Astrocyte (in vitro differentiated cells and primary cell): ENCODE measurements at regions not wholly inside any gene's neighbourhood (a gene's known extent, or its start where the extent isn't known, plus 50 kb on each side); places are given as distances from the start of the nearest gene placed in this dataset.

Experiments
- DNase-seq: peaks from one replicate; pipeline ENCODE4 v3.0.0-alpha.2; 2010; ENCODE audit warnings: low read depth
- FAIRE-seq: peaks from 2 replicates; lab custom pipeline; 2011; peaks lifted over from hg19 to GRCh38; lab: Jason Lieb, UNC
- H2AFZ ChIP-seq: 2 replicates; pipeline ENCODE4 v1.6.0; 2012; ENCODE audit warnings: low read depth, low read length, inconsistent platforms
- H3K27ac ChIP-seq: 2 replicates; pipeline ENCODE4 v1.5.1; 2011; ENCODE audit warnings: low read depth, low read length, inconsistent platforms
- H3K27me3 ChIP-seq: 2 replicates; pipeline ENCODE4 v1.6.0; 2011; ENCODE audit warnings: low read length, inconsistent platforms; ENCODE audit not compliant: insufficient read depth
- H3K36me3 ChIP-seq: 2 replicates; pipeline ENCODE4 v1.5.1; 2011; ENCODE audit warnings: low read length, inconsistent platforms; ENCODE audit not compliant: insufficient read depth
- H3K4me1 ChIP-seq: 2 replicates; pipeline ENCODE4 v1.5.1; 2011; ENCODE audit warnings: low read length, inconsistent platforms; ENCODE audit not compliant: insufficient read depth
- H3K4me2 ChIP-seq: 2 replicates; pipeline ENCODE4 v1.6.0; 2012; ENCODE audit warnings: low read length, inconsistent platforms
- H3K4me3 ChIP-seq: 2 replicates; pipeline ENCODE4 v1.5.1; 2011; ENCODE audit warnings: low read depth, mild to moderate bottlenecking, low read length, inconsistent platforms; ENCODE audit not compliant: insufficient read depth
- H3K79me2 ChIP-seq: 2 replicates; pipeline ENCODE4 v1.6.0; 2012; ENCODE audit warnings: mild to moderate bottlenecking, low read length, inconsistent platforms; ENCODE audit not compliant: insufficient read depth
- H3K9ac ChIP-seq: 2 replicates; pipeline ENCODE4 v1.6.0; 2012; ENCODE audit warnings: mild to moderate bottlenecking, low read length, inconsistent platforms
- H3K9me3 ChIP-seq: 2 replicates; pipeline ENCODE4 v1.5.1; 2012; ENCODE audit warnings: low read depth, mild to moderate bottlenecking, low read length, inconsistent platforms; ENCODE audit not compliant: insufficient read depth
- H4K20me1 ChIP-seq: 2 replicates; pipeline ENCODE4 v1.6.0; 2012; ENCODE audit warnings: low read length, inconsistent platforms; ENCODE audit not compliant: insufficient read depth
- H3K27ac Mint-ChIP-seq: one replicate; pipeline ENCODE4 v1.8.0; 2021; ENCODE audit warnings: mild to moderate bottlenecking, mixed read lengths; ENCODE audit not compliant: unreplicated experiment
- H3K27me3 Mint-ChIP-seq: one replicate; pipeline ENCODE4 v1.8.0; 2021; ENCODE audit warnings: low read depth, mixed read lengths; ENCODE audit not compliant: unreplicated experiment
- H3K36me3 Mint-ChIP-seq: one replicate; pipeline ENCODE4 v1.8.0; 2021; ENCODE audit warnings: low read depth, mixed read lengths; ENCODE audit not compliant: unreplicated experiment
- H3K4me1 Mint-ChIP-seq: one replicate; pipeline ENCODE4 v1.8.0; 2021; ENCODE audit warnings: low read depth, mixed read lengths; ENCODE audit not compliant: unreplicated experiment
- H3K4me3 Mint-ChIP-seq: one replicate; pipeline ENCODE4 v1.8.0; 2021; ENCODE audit warnings: mild to moderate bottlenecking, moderate library complexity, mixed read lengths; ENCODE audit not compliant: unreplicated experiment
- H3K9me3 Mint-ChIP-seq: one replicate; pipeline ENCODE4 v1.8.0; 2021; ENCODE audit warnings: mild to moderate bottlenecking, mixed read lengths; ENCODE audit not compliant: unreplicated experiment
- CTCF ChIP-seq: IDR thresholded peaks from 2 replicates; pipeline ENCODE4 v1.5.1; 2011; ENCODE audit warnings: low read depth, mild to moderate bottlenecking, inconsistent platforms, low read length, moderate library complexity; ENCODE audit not compliant: insufficient read depth
- EZH2 ChIP-seq: IDR thresholded peaks from 2 replicates; pipeline ENCODE4 v1.6.1; 2012; ENCODE audit warnings: mild to moderate bottlenecking, low read length, inconsistent platforms; ENCODE audit not compliant: insufficient read depth

GRCh38 chr10:65765006-65765541, 1160.8 kb upstream of the LRRTM3 start:
- no peaks in the 10 kb centered on the region for H3K27me3 ChIP-seq
- no peak overlapping the region for H2AFZ ChIP-seq
- no peaks in the 10 kb centered on the region for H3K36me3 Mint-ChIP-seq
- FAIRE-seq (no peak), DNase-seq (no peak)
- H4K20me1 ChIP-seq = no peaks in the 10 kb centered on the region
- no peak overlapping the region for H3K4me3 Mint-ChIP-seq
- H3K4me1 ChIP-seq = no peaks in the 10 kb centered on the region
- H3K9me3 ChIP-seq = no peaks in the 10 kb centered on the region
- no peaks in the 10 kb centered on the region for H3K4me1 Mint-ChIP-seq
- H3K27me3 Mint-ChIP-seq = no peaks in the 10 kb centered on the region
- H3K9ac ChIP-seq = no peak overlapping the region
- no peak for TF ChIP-seq CTCF
- no peak for TF ChIP-seq EZH2
- no peak overlapping the region for H3K27ac Mint-ChIP-seq
- H3K9me3 Mint-ChIP-seq = peaks cover 2% of the 10 kb centered on the region
- H3K4me3 ChIP-seq = no peak overlapping the region
- H3K79me2 ChIP-seq = no peaks in the 10 kb centered on the region
- H3K36me3 ChIP-seq = no peaks in the 10 kb centered on the region
- no peak overlapping the region for H3K4me2 ChIP-seq
- no peak overlapping the region for H3K27ac ChIP-seq

GRCh38 chr10:65769828-65770227, 1156.0 kb upstream of the LRRTM3 start:
- H2AFZ ChIP-seq = no peak overlapping the region
- H3K4me2 ChIP-seq = no peak overlapping the region
- H3K9me3 ChIP-seq = no peaks in the 10 kb centered on the region
- H3K4me3 ChIP-seq = no peak overlapping the region
- no peaks in the 10 kb centered on the region for H3K36me3 ChIP-seq
- Mint-ChIP-seq H3K36me3 (no peaks in the 10 kb centered on the region), H3K4me3 (no peak overlapping the region), H3K27me3 (no peaks in the 10 kb centered on the region), H3K27ac (peak overlapping the region; percentile 21), H3K4me1 (no peaks in the 10 kb centered on the region), H3K9me3 (no peaks in the 10 kb centered on the region)
- no peak overlapping the region for H3K27ac ChIP-seq
- no peak for TF ChIP-seq EZH2
- no peak for TF ChIP-seq CTCF
- H3K9ac ChIP-seq = no peak overlapping the region
- no peak for DNase-seq
- H3K4me1 ChIP-seq = no peaks in the 10 kb centered on the region
- FAIRE-seq = no peak
- no peaks in the 10 kb centered on the region for H3K27me3 ChIP-seq
- H3K79me2 ChIP-seq = no peaks in the 10 kb centered on the region
- no peaks in the 10 kb centered on the region for H4K20me1 ChIP-seq

DNA sequence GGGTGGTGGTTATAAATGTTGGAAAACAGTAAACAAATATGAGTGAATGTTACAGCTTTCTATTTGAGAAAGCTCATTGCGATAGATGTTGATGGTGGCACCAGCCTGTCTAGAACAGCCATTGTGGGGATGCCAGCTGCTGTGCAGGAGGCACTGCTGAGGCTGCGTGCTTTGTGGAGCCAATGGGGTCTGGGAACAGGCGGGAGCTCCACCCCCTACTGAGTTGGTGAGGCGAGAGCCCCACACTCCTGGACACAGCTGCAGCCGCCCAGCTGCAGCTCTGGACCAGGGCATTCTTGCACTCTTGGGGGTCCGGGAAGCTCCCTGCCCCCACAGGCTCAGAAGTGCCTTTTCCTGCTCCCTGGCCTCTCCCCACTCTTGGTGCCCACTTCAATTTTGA, 1147.1 kb upstream of the LRRTM3 start:
- H3K4me2 ChIP-seq = no peak overlapping the region
- Mint-ChIP-seq H3K27me3 (no peaks in the 10 kb centered on the region), H3K9me3 (no peaks in the 10 kb centered on the region), H3K4me3 (no peak overlapping the region), H3K4me1 (no peaks in the 10 kb centered on the region), H3K36me3 (no peaks in the 10 kb centered on the region), H3K27ac (no peak overlapping the region)
- FAIRE-seq (no peak), DNase-seq (no peak)
- H2AFZ ChIP-seq = no peak overlapping the region
- H3K27ac ChIP-seq = no peak overlapping the region
- no peaks in the 10 kb centered on the region for H3K9me3 ChIP-seq
- no peaks in the 10 kb centered on the region for H3K4me1 ChIP-seq
- no peaks in the 10 kb centered on the region for H3K36me3 ChIP-seq
- no peaks in the 10 kb centered on the region for H3K27me3 ChIP-seq
- H4K20me1 ChIP-seq = no peaks in the 10 kb centered on the region
- TF ChIP-seq CTCF = no peak
- TF ChIP-seq EZH2 = no peak
- H3K79me2 ChIP-seq = no peaks in the 10 kb centered on the region
- no peak overlapping the region for H3K4me3 ChIP-seq
- no peak overlapping the region for H3K9ac ChIP-seq
